IMR-90 (cell line): ENCODE measurements at regions not wholly inside any gene's neighbourhood (a gene's known extent, or its start where the extent isn't known, plus 50 kb on each side); places are given as distances from the start of the nearest gene placed in this dataset.

ENCODE experiments used
- ATAC-seq: fragments of 200-7000 bp; cut with Tn5 transposase; 2 replicates; pipeline ENCODE4 v1.9.1; 2020; ENCODE audit warnings: low read depth, mild to moderate bottlenecking, moderate library complexity
- BruUV-seq: library from RNA; stranded (reverse); fragments of 400-500 nt; replicated peaks from 2 replicates; lab custom pipeline; 2021; lab: Mats Ljungman, UMichigan
- CTCF ChIA-PET: fragments of 300-600 bp; formaldehyde crosslinking; extraction: SDS; loops from one replicate; lab custom pipeline; 2021; ENCODE audit warnings: antibody characterized with exemption; lab: Yijun Ruan, JAX
- POLR2A ChIA-PET: fragments of 300-600 bp; sonication (Branson Sonifier 250); formaldehyde crosslinking; loops from one replicate; lab custom pipeline; 2022; ENCODE audit warnings: antibody characterized with exemption; ENCODE audit not compliant: unreplicated experiment; lab: Charles Lee
- DNase-seq: peaks from one replicate; pipeline ENCODE4 v3.0.0; 2013
- H2AFZ ChIP-seq: replicated peaks from 2 replicates; pipeline ENCODE3; 2013; ENCODE audit warnings: low read length, mild to moderate bottlenecking; ENCODE audit not compliant: poor library complexity
- H2AK5ac ChIP-seq: 2 replicates; pipeline ENCODE4 v1.6.1; 2013; ENCODE audit warnings: low read depth, low read length, inconsistent platforms
- H2AK9ac ChIP-seq: replicated peaks from 2 replicates; pipeline ENCODE3; 2013; ENCODE audit warnings: mild to moderate bottlenecking, low read depth, low read length, moderate library complexity; ENCODE audit not compliant: poor library complexity
- H2BK120ac ChIP-seq: 2 replicates; pipeline ENCODE4 v1.6.1; 2013; ENCODE audit warnings: low read depth, low read length, inconsistent platforms
- H2BK15ac ChIP-seq: 3 replicates; pipeline ENCODE4 v1.6.1; 2013; ENCODE audit warnings: low read depth, low read length, inconsistent platforms
- H2BK20ac ChIP-seq: 2 replicates; pipeline ENCODE4 v1.6.1; 2013; ENCODE audit warnings: low read depth, mild to moderate bottlenecking, inconsistent platforms, low read length, moderate library complexity
- H2BK5ac ChIP-seq: 2 replicates; pipeline ENCODE4 v1.6.1; 2013; ENCODE audit warnings: mild to moderate bottlenecking, low read depth, low read length, inconsistent platforms; ENCODE audit not compliant: poor library complexity, severe bottlenecking
- H3K14ac ChIP-seq: replicated peaks from 2 replicates; pipeline ENCODE4 v1.6.1; 2013; ENCODE audit warnings: low read depth, low read length, inconsistent platforms
- H3K18ac ChIP-seq: 2 replicates; pipeline ENCODE4 v1.6.1; 2013; ENCODE audit warnings: low read depth, low read length, control low read depth
- H3K23ac ChIP-seq: 2 replicates; pipeline ENCODE4 v1.6.1; 2013; ENCODE audit warnings: low read depth, low read length, inconsistent platforms
- H3K27ac ChIP-seq: 2 replicates; pipeline ENCODE4 v1.5.1; 2013; ENCODE audit warnings: mild to moderate bottlenecking, control low read depth, low read length; ENCODE audit not compliant: insufficient read depth
- H3K27me3 ChIP-seq: 2 replicates; pipeline ENCODE4 v1.6.1; 2013; ENCODE audit warnings: low read length; ENCODE audit not compliant: control insufficient read depth, insufficient read depth
- H3K36me3 ChIP-seq: 2 replicates; pipeline ENCODE4 v1.6.1; 2013; ENCODE audit warnings: low read length, mixed read lengths; ENCODE audit not compliant: control insufficient read depth, insufficient read depth
- H3K4ac ChIP-seq: 2 replicates; pipeline ENCODE4 v1.6.1; 2013; ENCODE audit warnings: low read depth, low read length, inconsistent platforms
- H3K4me1 ChIP-seq: 2 replicates; pipeline ENCODE4 v1.6.1; 2013; ENCODE audit warnings: low read length, mixed read lengths; ENCODE audit not compliant: control insufficient read depth, insufficient read depth
- H3K4me2 ChIP-seq: 2 replicates; pipeline ENCODE4 v1.6.1; 2013; ENCODE audit warnings: low read depth, mild to moderate bottlenecking, control low read depth, low read length, moderate library complexity
- H3K4me3 ChIP-seq: 2 replicates; pipeline ENCODE4 v1.5.1; 2013; ENCODE audit warnings: low read depth, mild to moderate bottlenecking, control low read depth, low read length, moderate library complexity; ENCODE audit not compliant: insufficient read depth
- H3K56ac ChIP-seq: 2 replicates; pipeline ENCODE4 v1.6.1; 2013; ENCODE audit warnings: low read length, inconsistent platforms; ENCODE audit not compliant: insufficient read depth; ENCODE audit errors: extremely low read depth
- H3K79me1 ChIP-seq, 2 experiments: 2 replicates each; pipeline ENCODE4 v1.6.1; 2013; ENCODE audit warnings: low read length in 2 of 2, inconsistent platforms in 1 of 2, low read depth in 1 of 2
- H3K9ac ChIP-seq: 2 replicates; pipeline ENCODE4 v1.6.1; 2013; ENCODE audit warnings: low read depth, low read length, control low read depth
- H3K9me1 ChIP-seq: 2 replicates; pipeline ENCODE4 v1.6.1; 2013; ENCODE audit warnings: low read length, inconsistent platforms; ENCODE audit not compliant: insufficient read depth
- H3K9me3 ChIP-seq: 2 replicates; pipeline ENCODE4 v1.6.1; 2013; ENCODE audit warnings: low read length; ENCODE audit not compliant: control insufficient read depth, insufficient read depth
- H4K20me1 ChIP-seq: 2 replicates; pipeline ENCODE4 v1.6.1; 2013; ENCODE audit warnings: low read length, inconsistent platforms; ENCODE audit not compliant: insufficient read depth
- H4K5ac ChIP-seq: 2 replicates; pipeline ENCODE4 v1.6.1; 2013; ENCODE audit warnings: mild to moderate bottlenecking, low read depth, low read length, control low read depth
- H4K8ac ChIP-seq, 2 experiments: 2 replicates each; pipeline ENCODE4 v1.6.1; 2013; ENCODE audit warnings: low read depth in 2 of 2, low read length in 2 of 2, control low read depth in 1 of 2, inconsistent platforms in 1 of 2
- H4K91ac ChIP-seq: 2 replicates; pipeline ENCODE4 v1.6.1; 2013; ENCODE audit warnings: low read depth, low read length, inconsistent platforms; ENCODE audit not compliant: insufficient read depth
- MXI1 ChIP-seq: IDR thresholded peaks from 2 replicates; pipeline ENCODE4 v1.6.1; 2012; ENCODE audit warnings: low read depth, mild to moderate bottlenecking, low read length, moderate library complexity, borderline replicate concordance
- POLR2A ChIP-seq: IDR thresholded peaks from 2 replicates; pipeline ENCODE4 v1.6.1; 2012; ENCODE audit warnings: mild to moderate bottlenecking, low read depth, low read length
- WGBS, 2 experiments: methylation state at CpG; one replicate each; pipeline versions ENCODE4 v1.1.5 to v1.1.7; 2013; ENCODE audit warnings: missing lambda C conversion rate in 2 of 2; ENCODE audit not compliant: insufficient read length in 1 of 2; ENCODE audit errors: extremely low coverage in 2 of 2; 5-methylcytosine and 5-hydroxymethylcytosine counted together
- dilution Hi-C: fragments of 300-500 bp; cut with HindIII; formaldehyde crosslinking; loops from one replicate; pipeline ENCODE4 v1.14.3; 2018; ENCODE audit warnings: low sequenced_read_pairs; ENCODE audit not compliant: unreplicated experiment
- in situ Hi-C: fragments of 300-500 bp; cut with MboI; formaldehyde crosslinking; loops from 3 replicates; pipeline ENCODE4 v1.14.3; 2019; ENCODE audit warnings: low sequenced_read_pairs, inconsistent platforms, mixed read lengths
- intact Hi-C: fragments of 100-400 bp; cut with micrococcal nuclease; formaldehyde crosslinking; loops from 2 replicates; pipeline ENCODE4 v1.10.0; 2022

DNA sequence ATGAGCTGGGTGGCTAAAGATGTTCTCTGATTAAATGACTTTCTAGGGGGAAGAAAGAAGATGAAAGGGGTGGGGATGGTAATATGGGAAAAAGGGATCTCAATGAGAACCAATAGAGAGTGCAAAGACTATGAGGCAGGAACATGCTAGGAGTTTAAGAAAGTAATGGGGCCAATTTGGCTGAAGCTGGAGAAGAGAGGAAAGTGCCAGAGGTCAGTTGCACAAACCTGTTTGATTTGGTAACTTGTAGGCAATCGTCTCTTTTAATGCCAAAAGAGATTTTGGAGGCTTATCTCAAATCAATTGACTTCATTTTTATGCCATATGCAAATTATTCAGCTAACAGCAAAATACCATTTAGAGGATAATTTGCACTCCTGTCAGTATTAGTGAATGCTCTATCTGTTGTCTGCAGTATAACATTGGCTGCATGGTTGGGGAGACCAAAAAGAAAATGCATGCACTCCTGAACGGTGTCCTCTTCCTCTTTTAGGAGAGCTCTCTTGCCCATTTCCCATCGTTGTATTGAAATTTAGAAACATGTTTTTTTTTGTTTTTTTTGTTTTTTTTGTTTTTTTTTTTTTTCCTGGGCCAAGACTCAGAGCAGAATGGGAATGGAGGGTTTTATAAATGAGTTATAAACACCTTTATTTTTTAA lies 193.9 kb downstream of the BTBD3 start:
- intact Hi-C loops, result no loop called here
- no peak overlapping the region for H2AK5ac ChIP-seq
- dilution Hi-C loops, result no loop called here
- H3K4ac ChIP-seq, result no peak overlapping the region
- H4K8ac ChIP-seq, result no peak overlapping the region
- in situ Hi-C loops, result no loop called here
- H3K79me1 ChIP-seq, result no peaks in the 10 kb centered on the region
- no peaks in the 10 kb centered on the region for H3K36me3 ChIP-seq
- H2BK120ac ChIP-seq, result no peak overlapping the region
- ATAC-seq, result no peak
- no peak overlapping the region for H3K4me2 ChIP-seq
- no peak overlapping the region for H2BK20ac ChIP-seq
- H3K4me1 ChIP-seq, result no peaks in the 10 kb centered on the region
- DNase-seq, result no peak
- ChIA-PET POLR2A (no interaction called here), CTCF (interaction anchor here (0.8 kb wide), 1 partner anchor 16 kb away, joined by 4 read pairs; no protein-coding TSS in a partner anchor)
- H3K4me3 ChIP-seq, result no peak overlapping the region
- H2BK5ac ChIP-seq, result no peak overlapping the region
- H2AFZ ChIP-seq, result no peak overlapping the region
- H3K18ac ChIP-seq, result no peak overlapping the region
- H3K27me3 ChIP-seq, result no peaks in the 10 kb centered on the region
- H3K23ac ChIP-seq, result no peak overlapping the region
- no peak overlapping the region for H2BK15ac ChIP-seq
- WGBS, 2 experiments, result 60% methylated on average over 1 of the region's 3 CpGs; no CpG with 5 or more reads in 1 of the 2 experiments
- no peaks in the 10 kb centered on the region for H3K9me3 ChIP-seq
- H4K5ac ChIP-seq, result no peak overlapping the region
- no peak overlapping the region for H3K56ac ChIP-seq
- no peak overlapping the region for H2AK9ac ChIP-seq
- TF ChIP-seq POLR2A, result no peak
- no peak for TF ChIP-seq MXI1
- no peaks in the 10 kb centered on the region for H4K20me1 ChIP-seq
- no TSS peak for BruUV-seq
- H3K9ac ChIP-seq, result no peak overlapping the region
- H3K14ac ChIP-seq, result no peak overlapping the region
- H3K27ac ChIP-seq, result no peak overlapping the region
- no peaks in the 10 kb centered on the region for H3K9me1 ChIP-seq
- no peak overlapping the region for H4K91ac ChIP-seq
